GM23338 (cell line): ENCODE measurements at regions not wholly inside any gene's neighbourhood (a gene's known extent, or its start where the extent isn't known, plus 50 kb on each side); places are given as distances from the start of the nearest gene placed in this dataset.

Experiments used
- ATAC-seq: fragments of 200-7000 bp; cut with Tn5 transposase; 3 replicates; pipeline ENCODE4 v1.9.1; 2020
- DNase-seq: peaks from one replicate; pipeline ENCODE4 v3.0.0-alpha.2; 2015; ENCODE audit warnings: low spot score
- H2AFZ ChIP-seq: fragments of 200-600 bp; sonication (generic); 2 replicates; pipeline ENCODE4 v1.8.0; 2016; ENCODE audit warnings: antibody characterized with exemption, mild to moderate bottlenecking, moderate library complexity
- H3F3A ChIP-seq: fragments of 200-600 bp; sonication (generic); replicated peaks from 2 replicates; pipeline ENCODE4 v1.8.0; 2017; ENCODE audit warnings: antibody characterized with exemption, mixed run types, low read depth
- H3K27ac ChIP-seq: fragments of 200-600 bp; sonication (generic); 2 replicates; pipeline ENCODE4 v1.6.1; 2016; ENCODE audit warnings: low read depth
- H3K27me3 ChIP-seq: fragments of 200-600 bp; sonication (generic); 2 replicates; pipeline ENCODE4 v1.8.0; 2016; ENCODE audit warnings: mild to moderate bottlenecking, mixed run types, moderate library complexity; ENCODE audit not compliant: insufficient read depth
- H3K36me3 ChIP-seq: fragments of 200-600 bp; sonication (generic); 2 replicates; pipeline ENCODE4 v1.8.0; 2016; ENCODE audit warnings: mild to moderate bottlenecking; ENCODE audit not compliant: insufficient read depth
- H3K4me1 ChIP-seq: fragments of 200-600 bp; sonication (generic); 2 replicates; pipeline ENCODE4 v1.8.0; 2016; ENCODE audit warnings: mild to moderate bottlenecking, moderate library complexity; ENCODE audit not compliant: insufficient read depth
- H3K4me2 ChIP-seq: fragments of 200-600 bp; sonication (generic); 2 replicates; pipeline ENCODE4 v1.7.1; 2017; ENCODE audit warnings: mixed run types
- H3K4me3 ChIP-seq: fragments of 200-600 bp; sonication (generic); 2 replicates; pipeline ENCODE4 v1.6.1; 2016; ENCODE audit warnings: mixed run types
- H3K79me2 ChIP-seq: fragments of 200-600 bp; sonication (generic); replicated peaks from 2 replicates; pipeline ENCODE4 v1.8.0; 2017; ENCODE audit warnings: mild to moderate bottlenecking; ENCODE audit not compliant: insufficient read depth
- H3K9me2 ChIP-seq: fragments of 200-600 bp; sonication (generic); 2 replicates; pipeline ENCODE4 v1.8.0; 2017; ENCODE audit not compliant: insufficient read depth
- H4K20me1 ChIP-seq: fragments of 200-600 bp; sonication (generic); replicated peaks from 2 replicates; pipeline ENCODE4 v1.8.0; 2017; ENCODE audit warnings: mild to moderate bottlenecking; ENCODE audit not compliant: insufficient read depth
- H3K27ac Mint-ChIP-seq: 2 replicates; pipeline ENCODE4 v1.8.0; 2020; ENCODE audit warnings: inconsistent platforms, mild to moderate bottlenecking, moderate library complexity, mixed read lengths
- H3K27me3 Mint-ChIP-seq: 3 replicates; pipeline ENCODE4 v1.8.0; 2022; ENCODE audit warnings: low read depth, mild to moderate bottlenecking, moderate library complexity, mixed read lengths, inconsistent platforms; ENCODE audit not compliant: insufficient read depth, poor library complexity
- H3K36me3 Mint-ChIP-seq: 3 replicates; pipeline ENCODE4 v1.8.0; 2021; ENCODE audit warnings: low read depth, mild to moderate bottlenecking, inconsistent platforms, moderate library complexity, mixed read lengths
- H3K4me1 Mint-ChIP-seq: 3 replicates; pipeline ENCODE4 v1.8.0; 2020; ENCODE audit warnings: mild to moderate bottlenecking, inconsistent platforms, mixed read lengths
- H3K4me3 Mint-ChIP-seq: 3 replicates; pipeline ENCODE4 v1.8.0; 2021; ENCODE audit warnings: moderate library complexity, mild to moderate bottlenecking, inconsistent platforms, mixed read lengths
- H3K9me3 Mint-ChIP-seq: 3 replicates; pipeline ENCODE4 v1.8.0; 2020; ENCODE audit warnings: moderate library complexity, mild to moderate bottlenecking, inconsistent platforms, mixed read lengths
- CREB1 ChIP-seq: fragments of 250-450 bp; sonication (Bioruptor Pico); IDR thresholded peaks from 2 replicates; pipeline ENCODE4 v1.5.0; 2020; ENCODE audit warnings: low read depth, mild to moderate bottlenecking, moderate library complexity
- EZH2 ChIP-seq: fragments of 200-600 bp; sonication (generic); IDR thresholded peaks from one replicate; pipeline ENCODE4 v1.8.0; 2017; ENCODE audit warnings: antibody characterized with exemption, mild to moderate bottlenecking, low read depth; ENCODE audit not compliant: unreplicated experiment
- EZH2phosphoT487 ChIP-seq: fragments of 200-600 bp; sonication (generic); IDR thresholded peaks from one replicate; pipeline ENCODE4 v1.8.1; 2018; ENCODE audit warnings: antibody characterized with exemption; ENCODE audit not compliant: unreplicated experiment
- NANOG ChIP-seq: IDR thresholded peaks from 2 replicates; pipeline ENCODE4 v1.6.1; 2016; ENCODE audit warnings: antibody characterized with exemption, borderline replicate concordance
- POLR2AphosphoS5 ChIP-seq: IDR thresholded peaks from 2 replicates; pipeline ENCODE4 v1.6.1; 2016; ENCODE audit warnings: antibody characterized with exemption, low read depth
- STAT1 ChIP-seq: IDR thresholded peaks from one replicate; pipeline ENCODE4 v1.6.1; 2016; ENCODE audit warnings: antibody characterized with exemption; ENCODE audit not compliant: unreplicated experiment
- ZNF331 ChIP-seq: fragments of 250-450 bp; sonication (Bioruptor Pico); IDR thresholded peaks from 2 replicates; pipeline ENCODE4 v1.5.0; 2020; ENCODE audit warnings: low read depth, mild to moderate bottlenecking, moderate library complexity
- TF ChIP-seq, protein P1 (sequence below): fragments of 250-450 bp; sonication (Bioruptor Pico); IDR thresholded peaks from 2 replicates; pipeline ENCODE4 v1.5.0; 2020; ENCODE audit warnings: mild to moderate bottlenecking, moderate library complexity
- TF ChIP-seq, protein P2 (sequence below), 2 experiments: fragments of 200-600 bp in 1 of 2; sonication (generic) in 1 of 2; conservative IDR thresholded peaks; 2 replicates each; pipeline versions ENCODE4 v1.5.1 to v1.6.1; 2016 to 2017; ENCODE audit warnings: antibody characterized with exemption in 2 of 2, low read depth in 2 of 2, mild to moderate bottlenecking in 2 of 2, moderate library complexity in 1 of 2
- TF ChIP-seq, protein P3 (sequence below): IDR thresholded peaks from one replicate; pipeline ENCODE4 v1.6.1; 2018; ENCODE audit warnings: antibody characterized with exemption; ENCODE audit not compliant: unreplicated experiment

DNA sequence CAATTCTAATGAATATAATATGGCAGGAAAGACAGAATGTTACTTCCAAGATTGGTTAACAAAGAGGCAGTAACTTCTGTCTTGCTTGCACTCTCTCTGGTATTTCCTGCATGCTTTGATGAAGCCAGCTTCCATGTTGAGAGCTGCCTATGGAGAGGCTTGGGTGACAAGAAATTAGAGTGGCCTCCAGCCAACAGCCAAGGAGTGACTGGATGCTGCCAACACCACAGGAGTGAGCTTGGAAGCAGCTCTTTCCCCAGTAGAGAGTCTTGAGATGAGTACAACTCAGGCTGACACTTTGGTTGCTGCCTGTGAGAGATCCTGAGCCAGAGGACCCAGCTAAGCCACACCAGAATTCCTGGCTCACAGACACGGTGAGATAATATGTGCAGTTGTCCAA is 183.1 kb downstream of the RMST start:
- H3K4me1 Mint-ChIP-seq = 0 out of 3 replicates have a peak, but pooled peaks cover under 1% of the 10 kb centered on the region
- DNase-seq (no peak), ATAC-seq (no peak)
- Histone ChIP-seq H3K4me1 (peaks cover under 1% of the 10 kb centered on the region; the same call in 1 of the 2 replicates), H4K20me1 (no peaks in the 10 kb centered on the region), H3K4me2 (no peak overlapping the region), H3K27me3 (no peaks in the 10 kb centered on the region), H3F3A (no peaks in the 10 kb centered on the region), H3K9me2 (peaks cover 7% of the 10 kb centered on the region; the same call in 1 of the 2 replicates), H3K36me3 (peaks cover 6% of the 10 kb centered on the region; the same call in 1 of the 2 replicates), H3K27ac (no peak overlapping the region), H2AFZ (no peak overlapping the region; the same call in 1 of the 2 replicates), H3K79me2 (no peaks in the 10 kb centered on the region), H3K4me3 (no peak overlapping the region)
- peaks cover 21% of the 10 kb centered on the region for H3K9me3 Mint-ChIP-seq
- no peaks in the 10 kb centered on the region for H3K27me3 Mint-ChIP-seq
- no peak overlapping the region for H3K4me3 Mint-ChIP-seq
- no peak overlapping the region for H3K27ac Mint-ChIP-seq
- TF ChIP-seq, protein P1, sequence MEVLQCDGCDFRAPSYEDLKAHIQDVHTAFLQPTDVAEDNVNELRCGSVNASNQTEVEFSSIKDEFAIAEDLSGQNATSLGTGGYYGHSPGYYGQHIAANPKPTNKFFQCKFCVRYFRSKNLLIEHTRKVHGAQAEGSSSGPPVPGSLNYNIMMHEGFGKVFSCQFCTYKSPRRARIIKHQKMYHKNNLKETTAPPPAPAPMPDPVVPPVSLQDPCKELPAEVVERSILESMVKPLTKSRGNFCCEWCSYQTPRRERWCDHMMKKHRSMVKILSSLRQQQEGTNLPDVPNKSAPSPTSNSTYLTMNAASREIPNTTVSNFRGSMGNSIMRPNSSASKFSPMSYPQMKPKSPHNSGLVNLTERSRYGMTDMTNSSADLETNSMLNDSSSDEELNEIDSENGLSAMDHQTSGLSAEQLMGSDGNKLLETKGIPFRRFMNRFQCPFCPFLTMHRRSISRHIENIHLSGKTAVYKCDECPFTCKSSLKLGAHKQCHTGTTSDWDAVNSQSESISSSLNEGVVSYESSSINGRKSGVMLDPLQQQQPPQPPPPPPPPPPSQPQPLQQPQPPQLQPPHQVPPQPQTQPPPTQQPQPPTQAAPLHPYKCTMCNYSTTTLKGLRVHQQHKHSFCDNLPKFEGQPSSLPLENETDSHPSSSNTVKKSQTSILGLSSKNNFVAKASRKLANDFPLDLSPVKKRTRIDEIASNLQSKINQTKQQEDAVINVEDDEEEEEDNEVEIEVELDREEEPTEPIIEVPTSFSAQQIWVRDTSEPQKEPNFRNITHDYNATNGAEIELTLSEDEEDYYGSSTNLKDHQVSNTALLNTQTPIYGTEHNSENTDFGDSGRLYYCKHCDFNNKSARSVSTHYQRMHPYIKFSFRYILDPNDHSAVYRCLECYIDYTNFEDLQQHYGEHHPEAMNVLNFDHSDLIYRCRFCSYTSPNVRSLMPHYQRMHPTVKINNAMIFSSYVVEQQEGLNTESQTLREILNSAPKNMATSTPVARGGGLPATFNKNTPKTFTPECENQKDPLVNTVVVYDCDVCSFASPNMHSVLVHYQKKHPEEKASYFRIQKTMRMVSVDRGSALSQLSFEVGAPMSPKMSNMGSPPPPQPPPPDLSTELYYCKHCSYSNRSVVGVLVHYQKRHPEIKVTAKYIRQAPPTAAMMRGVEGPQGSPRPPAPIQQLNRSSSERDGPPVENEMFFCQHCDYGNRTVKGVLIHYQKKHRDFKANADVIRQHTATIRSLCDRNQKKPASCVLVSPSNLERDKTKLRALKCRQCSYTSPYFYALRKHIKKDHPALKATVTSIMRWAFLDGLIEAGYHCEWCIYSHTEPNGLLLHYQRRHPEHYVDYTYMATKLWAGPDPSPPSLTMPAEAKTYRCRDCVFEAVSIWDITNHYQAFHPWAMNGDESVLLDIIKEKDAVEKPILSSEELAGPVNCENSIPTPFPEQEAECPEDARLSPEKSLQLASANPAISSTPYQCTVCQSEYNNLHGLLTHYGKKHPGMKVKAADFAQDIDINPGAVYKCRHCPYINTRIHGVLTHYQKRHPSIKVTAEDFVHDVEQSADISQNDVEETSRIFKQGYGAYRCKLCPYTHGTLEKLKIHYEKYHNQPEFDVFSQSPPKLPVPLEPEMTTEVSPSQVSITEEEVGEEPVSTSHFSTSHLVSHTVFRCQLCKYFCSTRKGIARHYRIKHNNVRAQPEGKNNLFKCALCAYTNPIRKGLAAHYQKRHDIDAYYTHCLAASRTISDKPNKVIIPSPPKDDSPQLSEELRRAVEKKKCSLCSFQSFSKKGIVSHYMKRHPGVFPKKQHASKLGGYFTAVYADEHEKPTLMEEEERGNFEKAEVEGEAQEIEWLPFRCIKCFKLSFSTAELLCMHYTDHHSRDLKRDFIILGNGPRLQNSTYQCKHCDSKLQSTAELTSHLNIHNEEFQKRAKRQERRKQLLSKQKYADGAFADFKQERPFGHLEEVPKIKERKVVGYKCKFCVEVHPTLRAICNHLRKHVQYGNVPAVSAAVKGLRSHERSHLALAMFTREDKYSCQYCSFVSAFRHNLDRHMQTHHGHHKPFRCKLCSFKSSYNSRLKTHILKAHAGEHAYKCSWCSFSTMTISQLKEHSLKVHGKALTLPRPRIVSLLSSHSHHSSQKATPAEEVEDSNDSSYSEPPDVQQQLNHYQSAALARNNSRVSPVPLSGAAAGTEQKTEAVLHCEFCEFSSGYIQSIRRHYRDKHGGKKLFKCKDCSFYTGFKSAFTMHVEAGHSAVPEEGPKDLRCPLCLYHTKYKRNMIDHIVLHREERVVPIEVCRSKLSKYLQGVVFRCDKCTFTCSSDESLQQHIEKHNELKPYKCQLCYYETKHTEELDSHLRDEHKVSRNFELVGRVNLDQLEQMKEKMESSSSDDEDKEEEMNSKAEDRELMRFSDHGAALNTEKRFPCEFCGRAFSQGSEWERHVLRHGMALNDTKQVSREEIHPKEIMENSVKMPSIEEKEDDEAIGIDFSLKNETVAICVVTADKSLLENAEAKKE (CRISPR knock-in tag) = no peak
- TF ChIP-seq CREB1 (no peak), STAT1 (no peak), NANOG (no peak), POLR2AphosphoS5 (no peak), EZH2 (no peak), EZH2phosphoT487 (no peak), ZNF331 (CRISPR knock-in tag) (no peak)
- TF ChIP-seq, protein P2, sequence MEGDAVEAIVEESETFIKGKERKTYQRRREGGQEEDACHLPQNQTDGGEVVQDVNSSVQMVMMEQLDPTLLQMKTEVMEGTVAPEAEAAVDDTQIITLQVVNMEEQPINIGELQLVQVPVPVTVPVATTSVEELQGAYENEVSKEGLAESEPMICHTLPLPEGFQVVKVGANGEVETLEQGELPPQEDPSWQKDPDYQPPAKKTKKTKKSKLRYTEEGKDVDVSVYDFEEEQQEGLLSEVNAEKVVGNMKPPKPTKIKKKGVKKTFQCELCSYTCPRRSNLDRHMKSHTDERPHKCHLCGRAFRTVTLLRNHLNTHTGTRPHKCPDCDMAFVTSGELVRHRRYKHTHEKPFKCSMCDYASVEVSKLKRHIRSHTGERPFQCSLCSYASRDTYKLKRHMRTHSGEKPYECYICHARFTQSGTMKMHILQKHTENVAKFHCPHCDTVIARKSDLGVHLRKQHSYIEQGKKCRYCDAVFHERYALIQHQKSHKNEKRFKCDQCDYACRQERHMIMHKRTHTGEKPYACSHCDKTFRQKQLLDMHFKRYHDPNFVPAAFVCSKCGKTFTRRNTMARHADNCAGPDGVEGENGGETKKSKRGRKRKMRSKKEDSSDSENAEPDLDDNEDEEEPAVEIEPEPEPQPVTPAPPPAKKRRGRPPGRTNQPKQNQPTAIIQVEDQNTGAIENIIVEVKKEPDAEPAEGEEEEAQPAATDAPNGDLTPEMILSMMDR (conservative IDR thresholded peaks at IDR 0.05; ENCODE audit: low read depth in 2 of 2) = no peak
- TF ChIP-seq, protein P3, sequence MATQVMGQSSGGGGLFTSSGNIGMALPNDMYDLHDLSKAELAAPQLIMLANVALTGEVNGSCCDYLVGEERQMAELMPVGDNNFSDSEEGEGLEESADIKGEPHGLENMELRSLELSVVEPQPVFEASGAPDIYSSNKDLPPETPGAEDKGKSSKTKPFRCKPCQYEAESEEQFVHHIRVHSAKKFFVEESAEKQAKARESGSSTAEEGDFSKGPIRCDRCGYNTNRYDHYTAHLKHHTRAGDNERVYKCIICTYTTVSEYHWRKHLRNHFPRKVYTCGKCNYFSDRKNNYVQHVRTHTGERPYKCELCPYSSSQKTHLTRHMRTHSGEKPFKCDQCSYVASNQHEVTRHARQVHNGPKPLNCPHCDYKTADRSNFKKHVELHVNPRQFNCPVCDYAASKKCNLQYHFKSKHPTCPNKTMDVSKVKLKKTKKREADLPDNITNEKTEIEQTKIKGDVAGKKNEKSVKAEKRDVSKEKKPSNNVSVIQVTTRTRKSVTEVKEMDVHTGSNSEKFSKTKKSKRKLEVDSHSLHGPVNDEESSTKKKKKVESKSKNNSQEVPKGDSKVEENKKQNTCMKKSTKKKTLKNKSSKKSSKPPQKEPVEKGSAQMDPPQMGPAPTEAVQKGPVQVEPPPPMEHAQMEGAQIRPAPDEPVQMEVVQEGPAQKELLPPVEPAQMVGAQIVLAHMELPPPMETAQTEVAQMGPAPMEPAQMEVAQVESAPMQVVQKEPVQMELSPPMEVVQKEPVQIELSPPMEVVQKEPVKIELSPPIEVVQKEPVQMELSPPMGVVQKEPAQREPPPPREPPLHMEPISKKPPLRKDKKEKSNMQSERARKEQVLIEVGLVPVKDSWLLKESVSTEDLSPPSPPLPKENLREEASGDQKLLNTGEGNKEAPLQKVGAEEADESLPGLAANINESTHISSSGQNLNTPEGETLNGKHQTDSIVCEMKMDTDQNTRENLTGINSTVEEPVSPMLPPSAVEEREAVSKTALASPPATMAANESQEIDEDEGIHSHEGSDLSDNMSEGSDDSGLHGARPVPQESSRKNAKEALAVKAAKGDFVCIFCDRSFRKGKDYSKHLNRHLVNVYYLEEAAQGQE = no peak
- peaks cover 13% of the 10 kb centered on the region; the same call in 2 of the 3 replicates for H3K36me3 Mint-ChIP-seq
